ENCODE measurements at regions not wholly inside any gene's neighbourhood (a gene's known extent, or its start where the extent isn't known, plus 50 kb on each side); places are given as distances from the start of the nearest gene placed in this dataset.

- no peak overlapping the region for H4K5ac ChIP-seq (ENCODE audit: insufficient read length, low read depth, low read length)
- no peak overlapping the region for H3K4ac ChIP-seq (replicated peaks; ENCODE audit: insufficient read length, low read depth, low read length)
- H2BK20ac ChIP-seq (ENCODE audit: low read length), result no peak overlapping the region
- FAIRE-seq (no peak), DNase-seq (ENCODE audit: low read depth in 1 of 2, low spot score in 2 of 2) (no peak)
- H3K9me3 ChIP-seq (ENCODE audit: insufficient read depth in 2 of 2, low read depth in 1 of 2, low read length in 1 of 2), result no peaks in the 10 kb centered on the region
- no peak overlapping the region for H3K14ac ChIP-seq (ENCODE audit: insufficient read length)
- no peak overlapping the region for H4K91ac ChIP-seq (replicated peaks; ENCODE audit: insufficient read length, low read length)
- no peak overlapping the region for H2BK15ac ChIP-seq (ENCODE audit: low read length)
- no peaks in the 10 kb centered on the region for H3K23me2 ChIP-seq (ENCODE audit: low read depth, low read length)
- H3K27me3 ChIP-seq (replicated peaks in 1 of 4; ENCODE audit: control insufficient read depth in 3 of 4, extremely low read depth in 1 of 4, insufficient read depth in 3 of 4, low read length in 3 of 4), result no peaks in the 10 kb centered on the region
- peaks cover 0 to 11% (median 10%) of the 10 kb centered on the region in 4 experiments; a peak in 4 of 7 replicates for H3K4me1 ChIP-seq (replicated peaks in 1 of 4; ENCODE audit: control insufficient read depth in 3 of 4, insufficient read depth in 4 of 4, low read length in 3 of 4)
- no peak overlapping the region for H2AFZ ChIP-seq (ENCODE audit: low read length)
- H4K8ac ChIP-seq (ENCODE audit: extremely low read depth, insufficient read depth, low read length), result no peak overlapping the region
- no peaks in the 10 kb centered on the region for H3K79me1 ChIP-seq (ENCODE audit: low read depth, low read length)
- no peak overlapping the region for H3K56ac ChIP-seq (replicated peaks; ENCODE audit: insufficient read length, low read depth, low read length)
- no peak overlapping the region for H3K4me2 ChIP-seq (ENCODE audit: insufficient read depth in 1 of 2, low read depth in 2 of 2, low read length in 2 of 2)
- no peak overlapping the region for H2BK5ac ChIP-seq (ENCODE audit: low read depth, low read length)
- H3K36me3 ChIP-seq (ENCODE audit: control insufficient read depth in 2 of 4, insufficient read depth in 4 of 4, low read length in 3 of 4), result no peaks in the 10 kb centered on the region
- 77% methylated on average over 3 of the region's 3 CpGs; no CpG with 5 or more reads in 1 of the 2 experiments for WGBS, 2 experiments (ENCODE audit: extremely low coverage in 1 of 2, insufficient coverage in 1 of 2, insufficient read length in 1 of 2, insufficient replicate concordance in 2 of 2, low coverage in 1 of 2, low lambda C conversion rate in 2 of 2, missing lambda C conversion rate in 1 of 2)
- no peak overlapping the region for H3K4me3 ChIP-seq (ENCODE audit: extremely low read depth in 1 of 4, insufficient read depth in 2 of 4, low read depth in 3 of 4, low read length in 4 of 4)
- no peak overlapping the region for H3K9ac ChIP-seq (replicated peaks in 1 of 4; ENCODE audit: extremely low read depth in 1 of 4, low read depth in 3 of 4, low read length in 3 of 4)
- no peak overlapping the region for H3K23ac ChIP-seq (ENCODE audit: insufficient read length)
- H4K20me1 ChIP-seq (replicated peaks in 1 of 2; ENCODE audit: control insufficient read depth in 1 of 2, insufficient read depth in 2 of 2, low read length in 2 of 2), result no peaks in the 10 kb centered on the region
- POLR2A ChIA-PET (ENCODE audit: partially characterized antibody), result no interaction called here
- no peak overlapping the region for H2BK12ac ChIP-seq (ENCODE audit: low read depth, low read length)
- CTCF ChIA-PET (ENCODE audit: partially characterized antibody), result interaction anchor here (0.9 to 1.3 kb wide), 5 partner anchors 22 to 273 kb away, joined by 3 to 4 read pairs (median 3); no protein-coding TSS in a partner anchor
- TF ChIP-seq JUND (IDR thresholded peaks at IDR 0.05; ENCODE audit: low read length), result no peak
- no peak for TF ChIP-seq SP2 (IDR thresholded peaks at IDR 0.05; ENCODE audit: low read length)
- no peak for TF ChIP-seq POLR2A (IDR thresholded peaks at IDR 0.05; ENCODE audit: control extremely low read depth in 1 of 2, low read depth in 2 of 2, low read length in 2 of 2)
- no peak for TF ChIP-seq SP4 (IDR thresholded peaks at IDR 0.05; ENCODE audit: low read length)
- TF ChIP-seq HDAC6 (IDR thresholded peaks at IDR 0.05; ENCODE audit: low read depth, low read length), result no peak
- no peak for TF ChIP-seq CTBP2 (IDR thresholded peaks at IDR 0.05; ENCODE audit: borderline replicate concordance, insufficient read depth, insufficient read length, low read length)
- no peak for TF ChIP-seq CBX5 (IDR thresholded peaks at IDR 0.05; ENCODE audit: low read depth, low read length)
- no peak for TF ChIP-seq PHF8 (conservative IDR thresholded peaks at IDR 0.05; ENCODE audit: low read depth, low read length)
- TF ChIP-seq SUZ12 (IDR thresholded peaks at IDR 0.05; ENCODE audit: low read length), result no peak
- TF ChIP-seq HDAC2 (IDR thresholded peaks at IDR 0.05; ENCODE audit: borderline replicate concordance in 1 of 2, low read depth in 2 of 2, low read length in 2 of 2), result no peak
- TF ChIP-seq TAF1 (IDR thresholded peaks at IDR 0.05; ENCODE audit: low read depth, low read length), result no peak
- no peak for TF ChIP-seq SP1 (IDR thresholded peaks at IDR 0.05; ENCODE audit: low read depth, low read length)
- H2AK5ac ChIP-seq (ENCODE audit: low read depth, low read length), result no peak overlapping the region
- no peaks in the 10 kb centered on the region for H3K79me2 ChIP-seq (ENCODE audit: control insufficient read depth in 1 of 2, insufficient read depth in 2 of 2, low read length in 2 of 2)
- H3K18ac ChIP-seq (ENCODE audit: extremely low read depth, low read length), result no peak overlapping the region
- H3K27ac ChIP-seq (ENCODE audit: low read depth, low read length), result no peak overlapping the region
- no peak overlapping the region for H2BK120ac ChIP-seq (replicated peaks; ENCODE audit: low read depth, low read length)
Measured at GRCh38 chr6:134452906-134453305, 135.0 kb upstream of the SGK1 start.
